ENCODE measurements at regions not wholly inside any gene's neighbourhood (a gene's known extent, or its start where the extent isn't known, plus 50 kb on each side); places are given as distances from the start of the nearest gene placed in this dataset.

DNA sequence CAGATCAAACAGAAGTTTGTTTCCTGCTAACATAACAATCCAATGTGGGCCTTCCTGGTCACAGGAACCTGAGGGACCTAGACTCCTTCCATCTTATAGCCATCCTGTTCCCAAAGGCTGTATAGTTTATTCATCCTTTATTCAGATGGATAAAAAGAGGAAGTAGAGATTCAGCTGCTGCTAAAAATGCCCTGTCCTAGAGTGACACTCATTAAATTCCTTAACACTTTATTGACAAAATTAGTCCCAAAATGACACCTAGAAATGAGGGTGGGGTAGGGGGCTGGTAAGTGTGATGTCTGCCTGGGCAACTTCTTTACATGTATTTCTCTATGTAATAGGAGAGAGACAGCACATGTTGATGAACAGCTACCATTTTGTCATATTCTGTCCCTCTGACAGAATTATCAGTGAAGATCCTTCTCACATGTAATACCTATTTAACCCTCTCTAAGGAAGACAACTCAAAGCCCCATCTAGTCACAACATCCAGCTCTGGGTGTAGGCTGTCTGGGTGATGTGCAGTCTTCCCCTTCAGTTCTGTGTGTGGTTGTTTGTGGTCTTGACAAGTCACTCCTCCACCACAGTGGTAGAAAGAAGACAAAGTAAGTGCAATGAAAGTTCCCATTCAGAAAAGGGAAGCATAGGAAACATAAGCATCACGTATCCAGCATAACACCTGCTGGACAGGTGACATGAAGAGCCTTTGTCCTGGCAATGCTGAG lies 253.9 kb upstream of the CNTNAP5 start:
- BruUV-seq (replicated peaks), result no TSS peak
- DNase-seq, result no peak
- H3K27ac Mint-ChIP-seq (ENCODE audit: unreplicated experiment), result no peak overlapping the region

GRCh38 chr2:123771928-123772632 lies 253.0 kb upstream of the CNTNAP5 start:
- H3K27ac Mint-ChIP-seq (ENCODE audit: unreplicated experiment), result no peak overlapping the region
- no peak for DNase-seq
- intact Hi-C loops (cut with micrococcal nuclease; ENCODE audit: unreplicated experiment), result no loop called here
- H3K36me3 Mint-ChIP-seq (ENCODE audit: insufficient read depth, unreplicated experiment), result no peaks in the 10 kb centered on the region
- BruUV-seq (replicated peaks), result no TSS peak
- H3K9me3 Mint-ChIP-seq (ENCODE audit: low read depth, unreplicated experiment), result peaks cover 14% of the 10 kb centered on the region
- CTCF ChIA-PET, result no interaction called here
- no peak overlapping the region for H3K4me3 Mint-ChIP-seq (ENCODE audit: low read depth, unreplicated experiment)
- no peak for TF ChIP-seq CTCF (IDR thresholded peaks at IDR 0.05; ENCODE audit: unreplicated experiment)
- H3K4me1 Mint-ChIP-seq (ENCODE audit: low read depth, unreplicated experiment), result no peaks in the 10 kb centered on the region
- H3K27me3 Mint-ChIP-seq (ENCODE audit: unreplicated experiment), result no peaks in the 10 kb centered on the region

More for the DNA sequence above, 253.9 kb upstream of the CNTNAP5 start:
- H3K27me3 Mint-ChIP-seq (ENCODE audit: unreplicated experiment), result no peaks in the 10 kb centered on the region
- no peak for TF ChIP-seq CTCF (IDR thresholded peaks at IDR 0.05; ENCODE audit: unreplicated experiment)
- no peaks in the 10 kb centered on the region for H3K36me3 Mint-ChIP-seq (ENCODE audit: insufficient read depth, unreplicated experiment)
- intact Hi-C loops (cut with micrococcal nuclease; ENCODE audit: unreplicated experiment), result no loop called here
- no peaks in the 10 kb centered on the region for H3K4me1 Mint-ChIP-seq (ENCODE audit: low read depth, unreplicated experiment)
- H3K4me3 Mint-ChIP-seq (ENCODE audit: low read depth, unreplicated experiment), result no peak overlapping the region
- peaks cover 14% of the 10 kb centered on the region for H3K9me3 Mint-ChIP-seq (ENCODE audit: low read depth, unreplicated experiment)
- CTCF ChIA-PET, result no interaction called here

- BruUV-seq (replicated peaks), result no TSS peak
- H3K27me3 Mint-ChIP-seq (ENCODE audit: unreplicated experiment), result no peaks in the 10 kb centered on the region
- no peak for TF ChIP-seq CTCF (IDR thresholded peaks at IDR 0.05; ENCODE audit: unreplicated experiment)
- peaks cover 11% of the 10 kb centered on the region for H3K9me3 Mint-ChIP-seq (ENCODE audit: low read depth, unreplicated experiment)
- intact Hi-C loops (cut with micrococcal nuclease; ENCODE audit: unreplicated experiment), result no loop called here
- no peak overlapping the region for H3K27ac Mint-ChIP-seq (ENCODE audit: unreplicated experiment)
- H3K36me3 Mint-ChIP-seq (ENCODE audit: insufficient read depth, unreplicated experiment), result no peaks in the 10 kb centered on the region
- CTCF ChIA-PET, result no interaction called here
- DNase-seq, result no peak
- no peaks in the 10 kb centered on the region for H3K4me1 Mint-ChIP-seq (ENCODE audit: low read depth, unreplicated experiment)
- no peak overlapping the region for H3K4me3 Mint-ChIP-seq (ENCODE audit: low read depth, unreplicated experiment)
Observed at GRCh38 chr2:123777116-123777515, 248.0 kb upstream of the CNTNAP5 start.

- CTCF ChIA-PET, result no interaction called here
- intact Hi-C loops (cut with micrococcal nuclease; ENCODE audit: unreplicated experiment), result no loop called here
- no peak for DNase-seq
Observed at GRCh38 chr2:123783164-123783563, 241.9 kb upstream of the CNTNAP5 start.

More at GRCh38 chr2:123783164-123783563, 241.9 kb upstream of the CNTNAP5 start:
- Mint-ChIP-seq H3K27me3 (ENCODE audit: unreplicated experiment) (no peaks in the 10 kb centered on the region), H3K4me3 (ENCODE audit: low read depth, unreplicated experiment) (no peak overlapping the region), H3K9me3 (ENCODE audit: low read depth, unreplicated experiment) (peaks cover 7% of the 10 kb centered on the region), H3K4me1 (ENCODE audit: low read depth, unreplicated experiment) (no peaks in the 10 kb centered on the region), H3K27ac (ENCODE audit: unreplicated experiment) (no peak overlapping the region), H3K36me3 (ENCODE audit: insufficient read depth, unreplicated experiment) (no peaks in the 10 kb centered on the region)
- no TSS peak for BruUV-seq (replicated peaks)
- TF ChIP-seq CTCF (IDR thresholded peaks at IDR 0.05; ENCODE audit: unreplicated experiment), result no peak

Measured in Calu3 (cell line).